HG03108 (cell line): ENCODE measurements at regions not wholly inside any gene's neighbourhood (a gene's known extent, or its start where the extent isn't known, plus 50 kb on each side); places are given as distances from the start of the nearest gene placed in this dataset.
"Not testable (repeated sequence)": the region's sequence is repeated elsewhere in the genome, so short reads cannot be mapped to it uniquely, and the experiment has no call there.

Source experiments
- ATAC-seq: cut with Tn5 transposase; IDR thresholded peaks from one replicate; pipeline ENCODE4 v1.9.1; 2021; ENCODE audit warnings: moderate library complexity; ENCODE audit not compliant: unreplicated experiment

GRCh38 chr12:100083308-100083707 lies 59.4 kb downstream of the BLTP3B start:
- ATAC-seq, result no peak

- ATAC-seq, result not testable (repeated sequence)
Observed at GRCh38 chr12:100078777-100079176, 63.9 kb downstream of the BLTP3B start.

- ATAC-seq, result no peak
Observed at GRCh38 chr12:100077367-100077766, 65.3 kb downstream of the BLTP3B start.

- ATAC-seq, result no peak
Observed at GRCh38 chr12:100075598-100075997, 67.1 kb downstream of the BLTP3B start.

GRCh38 chr12:100069795-100070194 lies 72.9 kb downstream of the BLTP3B start:
- ATAC-seq, result no peak

- ATAC-seq, result no peak
Observed at GRCh38 chr12:100068305-100068704, 74.4 kb downstream of the BLTP3B start.

GRCh38 chr12:100061814-100062213 lies 77.1 kb upstream of the ANKS1B start:
- ATAC-seq, result no peak

GRCh38 chr12:100058482-100059029 lies 73.8 kb upstream of the ANKS1B start:
- ATAC-seq, result peak; percentile 47

GRCh38 chr12:100046202-100046601 lies 61.5 kb upstream of the ANKS1B start:
- not testable (repeated sequence) for ATAC-seq

- ATAC-seq, result no peak
Observed at GRCh38 chr12:100044266-100044665, 59.5 kb upstream of the ANKS1B start.

GRCh38 chr12:100043631-100044030 lies 58.9 kb upstream of the ANKS1B start:
- ATAC-seq, result no peak
